ENCODE measurements at regions not wholly inside any gene's neighbourhood (a gene's known extent, or its start where the extent isn't known, plus 50 kb on each side); places are given as distances from the start of the nearest gene placed in this dataset.

GRCh38 chr4:43758836-43759235 lies 689.8 kb downstream of the KCTD8 start:
- no peak for DNase-seq (ENCODE audit: low spot score)
- TF ChIP-seq EZH2 (IDR thresholded peaks at IDR 0.05; ENCODE audit: borderline replicate concordance) = no peak
- TF ChIP-seq CTCF (IDR thresholded peaks at IDR 0.05; ENCODE audit: poor library complexity) = no peak
- no peak for TF ChIP-seq EZH2phosphoT487 (IDR thresholded peaks at IDR 0.05; ENCODE audit: low read depth, severe bottlenecking, unreplicated experiment)
- H2AFZ ChIP-seq = no peak overlapping the region
- H4K20me1 ChIP-seq (ENCODE audit: insufficient read depth, poor library complexity, severe bottlenecking) = no peaks in the 10 kb centered on the region
- H3K79me2 ChIP-seq = no peaks in the 10 kb centered on the region
- H3K27ac ChIP-seq = no peak overlapping the region
- H3K4me3 ChIP-seq = no peak overlapping the region
- no peaks in the 10 kb centered on the region for H3K9me3 ChIP-seq (ENCODE audit: low read depth)
- no peak overlapping the region for H3K4me2 ChIP-seq
- H3K9me2 ChIP-seq (replicated peaks; ENCODE audit: insufficient read depth) = no peaks in the 10 kb centered on the region
- no peaks in the 10 kb centered on the region for H3K36me3 ChIP-seq (replicated peaks; ENCODE audit: insufficient read depth, low read depth)
- no peaks in the 10 kb centered on the region for H3K27me3 ChIP-seq
- H3K4me1 ChIP-seq (ENCODE audit: insufficient read depth) = peaks cover 5% of the 10 kb centered on the region
- 94% methylated on average over 1 of the region's 1 CpG for WGBS (ENCODE audit: low lambda C conversion rate, missing lambda C conversion rate)

- TF ChIP-seq EZH2 (IDR thresholded peaks at IDR 0.05; ENCODE audit: borderline replicate concordance) = no peak
- TF ChIP-seq EZH2phosphoT487 (IDR thresholded peaks at IDR 0.05; ENCODE audit: low read depth, severe bottlenecking, unreplicated experiment) = no peak
- Histone ChIP-seq H3K4me3 (no peak overlapping the region), H3K9me2 (replicated peaks; ENCODE audit: insufficient read depth) (no peaks in the 10 kb centered on the region), H3K4me2 (no peak overlapping the region), H3K27ac (no peak overlapping the region), H4K20me1 (ENCODE audit: insufficient read depth, poor library complexity, severe bottlenecking) (no peaks in the 10 kb centered on the region), H3K4me1 (ENCODE audit: insufficient read depth) (no peaks in the 10 kb centered on the region), H3K9me3 (ENCODE audit: low read depth) (no peaks in the 10 kb centered on the region), H3K27me3 (no peaks in the 10 kb centered on the region), H3K36me3 (replicated peaks; ENCODE audit: insufficient read depth, low read depth) (no peaks in the 10 kb centered on the region), H3K79me2 (no peaks in the 10 kb centered on the region), H2AFZ (no peak overlapping the region)
- DNase-seq (ENCODE audit: low spot score) = no peak
- 57% methylated on average over 4 of the region's 4 CpGs for WGBS (ENCODE audit: low lambda C conversion rate, missing lambda C conversion rate)
Measured at GRCh38 chr4:43763029-43763610, 685.5 kb downstream of the KCTD8 start.

GRCh38 chr4:43765514-43765913 lies 683.1 kb downstream of the KCTD8 start:
- no peak overlapping the region for H2AFZ ChIP-seq
- no peak overlapping the region for H3K4me2 ChIP-seq
- H3K36me3 ChIP-seq (replicated peaks; ENCODE audit: insufficient read depth, low read depth) = no peaks in the 10 kb centered on the region
- H3K79me2 ChIP-seq = no peaks in the 10 kb centered on the region
- no peaks in the 10 kb centered on the region for H4K20me1 ChIP-seq (ENCODE audit: insufficient read depth, poor library complexity, severe bottlenecking)
- no peaks in the 10 kb centered on the region for H3K9me2 ChIP-seq (replicated peaks; ENCODE audit: insufficient read depth)
- H3K27me3 ChIP-seq = no peaks in the 10 kb centered on the region
- TF ChIP-seq CTCF (IDR thresholded peaks at IDR 0.05; ENCODE audit: poor library complexity) = no peak
- TF ChIP-seq EZH2 (IDR thresholded peaks at IDR 0.05; ENCODE audit: borderline replicate concordance) = no peak
- no peak for TF ChIP-seq EZH2phosphoT487 (IDR thresholded peaks at IDR 0.05; ENCODE audit: low read depth, severe bottlenecking, unreplicated experiment)
- H3K4me1 ChIP-seq (ENCODE audit: insufficient read depth) = no peaks in the 10 kb centered on the region
- WGBS (ENCODE audit: low lambda C conversion rate, missing lambda C conversion rate) = 84% methylated on average over 2 of the region's 2 CpGs
- H3K4me3 ChIP-seq = no peak overlapping the region
- no peak overlapping the region for H3K27ac ChIP-seq
- DNase-seq (ENCODE audit: low spot score) = no peak
- H3K9me3 ChIP-seq (ENCODE audit: low read depth) = no peaks in the 10 kb centered on the region

- no peaks in the 10 kb centered on the region for H3K9me2 ChIP-seq (replicated peaks; ENCODE audit: insufficient read depth)
- no peaks in the 10 kb centered on the region for H3K79me2 ChIP-seq
- no peaks in the 10 kb centered on the region for H4K20me1 ChIP-seq (ENCODE audit: insufficient read depth, poor library complexity, severe bottlenecking)
- DNase-seq (ENCODE audit: low spot score) = no peak
- no peak for TF ChIP-seq EZH2phosphoT487 (IDR thresholded peaks at IDR 0.05; ENCODE audit: low read depth, severe bottlenecking, unreplicated experiment)
- TF ChIP-seq EZH2 (IDR thresholded peaks at IDR 0.05; ENCODE audit: borderline replicate concordance) = no peak
- no peak for TF ChIP-seq CTCF (IDR thresholded peaks at IDR 0.05; ENCODE audit: poor library complexity)
- no peak overlapping the region for H3K27ac ChIP-seq
- no peaks in the 10 kb centered on the region for H3K36me3 ChIP-seq (replicated peaks; ENCODE audit: insufficient read depth, low read depth)
- no peaks in the 10 kb centered on the region for H3K9me3 ChIP-seq (ENCODE audit: low read depth)
- H3K27me3 ChIP-seq = no peaks in the 10 kb centered on the region
- no peak overlapping the region for H3K4me2 ChIP-seq
- H3K4me3 ChIP-seq = no peak overlapping the region
- no peak overlapping the region for H2AFZ ChIP-seq
- H3K4me1 ChIP-seq (ENCODE audit: insufficient read depth) = no peaks in the 10 kb centered on the region
Measured at GRCh38 chr4:43766648-43767047, 682.0 kb downstream of the KCTD8 start.
